Heart right ventricle (tissue), 16 donors: ENCODE measurements at regions not wholly inside any gene's neighbourhood (a gene's known extent, or its start where the extent isn't known, plus 50 kb on each side); places are given as distances from the start of the nearest gene placed in this dataset.

Source experiments
- ATAC-seq, 8 donors: fragments of 200-7000 bp; cut with Tn5 transposase; one replicate each; pipeline ENCODE4 v1.9.1; 2020; ENCODE audit warnings: mild to moderate bottlenecking in 8 of 8, moderate library complexity in 8 of 8, moderate number of reproducible peaks in 1 of 8
- DNase-seq, 2 donors: peaks; one replicate each; pipeline ENCODE4 v3.0.0-alpha.2; 2020
- H3K27ac ChIP-seq, 10 donors: fragments of 200-600 bp; sonication (generic) in 2 of 10; one replicate each; pipeline versions ENCODE4 v1.5.0 to v1.8.0; 2020 to 2022; ENCODE audit warnings: mild to moderate bottlenecking in 3 of 10
- H3K27me3 ChIP-seq, 7 donors: fragments of 200-600 bp; one replicate each; pipeline ENCODE4 v1.8.0; 2021 to 2022; ENCODE audit warnings: mild to moderate bottlenecking in 2 of 7
- H3K36me3 ChIP-seq, 9 donors: fragments of 200-600 bp; sonication (generic) in 1 of 9; one replicate each; pipeline versions ENCODE4 v1.5.0 to v1.8.0; 2020 to 2022; ENCODE audit warnings: mild to moderate bottlenecking in 2 of 9
- H3K4me1 ChIP-seq, 9 donors: fragments of 200-600 bp; sonication (generic) in 1 of 9; one replicate each; pipeline versions ENCODE4 v1.5.0 to v1.8.0; 2020 to 2022; ENCODE audit warnings: mild to moderate bottlenecking in 4 of 9
- H3K4me3 ChIP-seq, 10 donors: fragments of 200-600 bp; sonication (generic) in 2 of 10; one replicate each; pipeline versions ENCODE4 v1.5.0 to v1.8.0; 2020 to 2022; ENCODE audit warnings: mild to moderate bottlenecking in 7 of 10, moderate library complexity in 2 of 10
- H3K9me3 ChIP-seq, 11 donors: fragments of 200-600 bp in 10 of 11; sonication (generic) in 2 of 11; one replicate each; pipeline versions ENCODE4 v1.5.0 to v1.8.0; 2013 to 2022; ENCODE audit warnings: mild to moderate bottlenecking in 2 of 11, control low read depth in 1 of 11, moderate library complexity in 1 of 11
- WGBS, 2 donors: extraction: QIAGEN DNeasy Blood & Tissue Kit; methylation state at CpG; one replicate each; pipeline ENCODE4 v1.1.7; 2013; ENCODE audit warnings: inconsistent platforms in 1 of 2; 5-methylcytosine and 5-hydroxymethylcytosine counted together
- intact Hi-C, 10 donors: fragments of 100-400 bp; cut with DNase I; formaldehyde crosslinking; loops; one replicate each; pipeline versions ENCODE4 v1.11.1 to v1.14.2; 2022
- TF ChIP-seq, protein P1 (sequence below), 9 donors: fragments of 200-600 bp; sonication (generic) in 2 of 9; IDR thresholded peaks; one replicate each; pipeline versions ENCODE4 v1.5.0 to v1.8.0; 2021 to 2022; ENCODE audit warnings: antibody characterized with exemption in 9 of 9, mild to moderate bottlenecking in 5 of 9, moderate library complexity in 1 of 9
- donor health status: Arrhythmogenic right ventricular cardiomyopathy.
- donor health status: ischemic (EF 13 %, LVEDD 7.1; RV severe dilation, severe dysfunction).
- donor health status: healthy with polysubstance abuse.
- donor health status: DM: no; HTN: yes; CAD: no.
- donor health status: DM: no; HTN: no; CAD: no.
- donor health status: ischemic (EF 25% LVEDD 6.9; RV normal size, moderate dysfunction).
- donor health status: ischemic (EF 25% LVEDD 5.7; RV mildly dilated, moderate dysfunction).
- donor health status: healthy.
- donor health status: DM: yes; HTN: yes; CAD: no.
- donor health status: Ischemic cardiomyopathy.
- donor health status: ischemic (EF 35%, LVEDD 5.7; RV mildly dilated, moderate dysfunction).
- donor health status: nonischemic (EF 11% LVEDD 7.7; RV severe dilation, severe dysfunction).
- donor health status: DM: yes; HTN: yes; CAD: no.
- donor health status: PGD.
- donor health status: ischemic (EF 29% LVEDD 5.4; RV normal size, mild dysfunction).
- donor health status: nonischemic (EF 23%, LVEDD 6.1; RV moderate dilation, normal function).

DNA sequence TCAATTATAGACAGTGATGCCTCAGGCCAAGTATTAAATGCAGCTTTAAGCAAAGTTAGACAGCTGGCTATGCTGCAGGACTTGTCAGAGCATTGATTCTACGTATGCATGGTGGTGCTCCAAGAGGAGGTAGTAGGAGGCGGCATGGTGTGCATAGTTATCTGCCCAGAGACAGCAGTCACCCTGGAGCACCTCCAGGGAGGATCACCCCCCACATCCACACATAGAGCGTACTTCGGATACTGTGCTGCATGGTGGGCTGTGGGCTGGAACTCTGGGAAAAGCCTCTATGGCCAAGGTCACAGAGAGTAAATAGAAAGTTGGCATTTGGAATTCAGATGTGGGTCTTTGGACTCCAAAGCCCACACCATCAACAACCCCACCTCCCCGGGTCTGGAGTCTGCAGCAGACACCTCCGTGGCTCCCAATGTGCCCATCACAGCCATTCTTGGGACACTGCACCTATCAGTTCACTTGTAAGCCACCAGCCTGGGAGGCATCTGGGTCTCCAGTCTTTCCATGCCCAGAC lies 64.5 kb upstream of the STX16 start:
- WGBS, 2 donors: 93 to 94% methylated on average over 6 of the region's 6 CpGs
- peaks cover 0 to 11% (median 0%) of the 10 kb centered on the region in 9 donors for H3K4me1 ChIP-seq
- TF ChIP-seq, protein P1, sequence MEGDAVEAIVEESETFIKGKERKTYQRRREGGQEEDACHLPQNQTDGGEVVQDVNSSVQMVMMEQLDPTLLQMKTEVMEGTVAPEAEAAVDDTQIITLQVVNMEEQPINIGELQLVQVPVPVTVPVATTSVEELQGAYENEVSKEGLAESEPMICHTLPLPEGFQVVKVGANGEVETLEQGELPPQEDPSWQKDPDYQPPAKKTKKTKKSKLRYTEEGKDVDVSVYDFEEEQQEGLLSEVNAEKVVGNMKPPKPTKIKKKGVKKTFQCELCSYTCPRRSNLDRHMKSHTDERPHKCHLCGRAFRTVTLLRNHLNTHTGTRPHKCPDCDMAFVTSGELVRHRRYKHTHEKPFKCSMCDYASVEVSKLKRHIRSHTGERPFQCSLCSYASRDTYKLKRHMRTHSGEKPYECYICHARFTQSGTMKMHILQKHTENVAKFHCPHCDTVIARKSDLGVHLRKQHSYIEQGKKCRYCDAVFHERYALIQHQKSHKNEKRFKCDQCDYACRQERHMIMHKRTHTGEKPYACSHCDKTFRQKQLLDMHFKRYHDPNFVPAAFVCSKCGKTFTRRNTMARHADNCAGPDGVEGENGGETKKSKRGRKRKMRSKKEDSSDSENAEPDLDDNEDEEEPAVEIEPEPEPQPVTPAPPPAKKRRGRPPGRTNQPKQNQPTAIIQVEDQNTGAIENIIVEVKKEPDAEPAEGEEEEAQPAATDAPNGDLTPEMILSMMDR (IDR thresholded peaks at IDR 0.05): no peak
- DNase-seq: no peak
- no peaks in the 10 kb centered on the region for H3K9me3 ChIP-seq
- H3K27me3 ChIP-seq: peaks cover 0 to 42% (median 18%) of the 10 kb centered on the region in 7 donors
- intact Hi-C loops: no loop called here
- H3K36me3 ChIP-seq: no peaks in the 10 kb centered on the region
- no peak overlapping the region for H3K4me3 ChIP-seq
- no peak overlapping the region for H3K27ac ChIP-seq
- ATAC-seq: no peak

DNA sequence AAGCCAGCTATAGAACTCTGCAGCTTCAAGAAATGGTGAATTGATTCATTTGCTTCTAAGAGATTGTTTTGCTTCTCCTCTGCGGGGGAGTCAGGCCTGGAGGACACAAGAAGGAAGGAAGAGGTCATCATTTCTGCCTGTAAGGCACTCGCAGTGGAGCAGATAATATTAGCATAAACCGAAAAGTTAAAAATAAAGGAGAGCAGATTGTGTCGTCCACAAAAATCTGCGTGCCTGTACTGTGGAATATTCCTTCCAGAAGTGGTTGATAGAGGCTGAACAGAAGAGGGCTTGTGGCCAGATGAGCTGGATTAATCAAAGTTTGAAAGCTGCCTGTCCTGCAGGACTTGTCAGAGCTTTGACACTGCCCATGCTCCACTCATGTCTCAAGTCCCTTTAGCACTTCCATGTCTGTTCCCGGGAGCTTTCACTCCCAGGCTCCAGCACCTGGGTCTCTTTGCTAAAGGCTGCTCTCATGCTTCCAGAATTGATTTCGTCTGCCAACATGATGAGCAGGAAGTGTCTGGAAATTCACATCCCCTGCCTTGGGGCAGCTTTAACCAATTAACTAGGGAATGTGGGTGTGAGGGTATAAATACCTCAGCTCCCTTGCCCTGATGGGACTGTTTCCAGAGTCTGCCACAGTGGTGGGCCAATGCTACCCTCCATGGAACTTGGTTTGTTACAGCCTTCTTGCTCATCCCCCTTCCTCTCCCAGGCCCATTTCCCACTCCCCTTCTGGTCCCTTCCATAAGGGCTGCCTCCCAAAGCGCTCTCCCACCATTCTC lies 65.1 kb upstream of the STX16 start:
- ATAC-seq: peak in 1 of 8 donors; percentile 19
- intact Hi-C loops: no loop called here
- 41 to 51% methylated on average over 8 of the region's 8 CpGs for WGBS, 2 donors

DNA sequence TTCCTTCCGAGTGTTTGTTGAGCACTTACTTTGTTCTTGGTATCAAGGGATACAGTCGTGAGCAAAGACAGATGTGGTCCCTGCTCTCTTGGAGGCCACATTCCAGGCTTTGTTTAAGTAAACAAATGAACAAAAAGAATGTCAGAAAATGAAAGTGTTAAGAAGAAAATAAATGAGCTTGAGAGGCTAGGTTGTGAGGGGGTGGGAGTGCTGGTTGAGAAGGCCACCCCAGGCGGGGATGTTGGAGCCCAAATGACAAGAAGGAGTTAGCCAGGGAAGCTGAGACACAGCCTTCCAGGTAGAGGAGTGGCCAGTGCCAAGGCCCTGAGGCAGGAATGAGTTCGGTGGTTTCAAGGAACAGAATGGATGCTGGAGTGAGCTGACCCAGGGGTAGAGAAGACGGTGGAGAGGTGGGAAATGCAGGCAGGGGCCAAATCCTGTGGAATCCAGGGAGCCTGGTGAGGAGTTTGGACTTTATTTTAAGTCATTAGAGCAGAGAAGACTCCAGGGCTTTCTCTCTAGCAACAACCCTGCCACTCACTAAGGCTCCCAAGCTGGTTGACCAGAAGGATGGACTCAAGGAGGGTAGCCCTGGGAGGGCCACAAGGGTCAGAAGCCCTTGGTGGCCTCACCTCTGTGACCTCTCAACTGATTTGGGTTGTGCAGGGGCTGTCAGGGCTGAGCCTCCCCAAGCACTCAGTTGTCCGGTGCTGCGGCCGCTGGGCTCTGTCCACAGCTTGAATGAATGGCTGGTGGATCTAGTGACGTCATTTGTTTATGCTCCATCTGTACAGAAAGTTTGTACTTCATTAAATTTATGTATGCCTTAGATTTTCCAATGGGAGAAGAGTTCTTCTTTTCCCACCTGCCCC lies 66.0 kb upstream of the STX16 start:
- H3K4me1 ChIP-seq: peaks cover 0 to 11% (median 0%) of the 10 kb centered on the region in 9 donors
- DNase-seq (no peak), ATAC-seq (peak in 1 of 8 donors; percentile 24)
- H3K9me3 ChIP-seq: no peaks in the 10 kb centered on the region
- H3K36me3 ChIP-seq: no peaks in the 10 kb centered on the region
- H3K27me3 ChIP-seq: peaks cover 0 to 44% (median 18%) of the 10 kb centered on the region in 7 donors
- H3K27ac ChIP-seq: no peak overlapping the region
- H3K4me3 ChIP-seq: no peak overlapping the region
- TF ChIP-seq, protein P1 (IDR thresholded peaks at IDR 0.05): no peak
- 51 to 53% methylated on average over 9 of the region's 9 CpGs for WGBS, 2 donors
- intact Hi-C loops: no loop called here

More for the DNA sequence above, 65.1 kb upstream of the STX16 start:
- DNase-seq: no peak
- Histone ChIP-seq H3K9me3 (no peaks in the 10 kb centered on the region), H3K4me1 (peaks cover 0 to 11% (median 0%) of the 10 kb centered on the region in 9 donors), H3K27me3 (peaks cover 0 to 41% (median 18%) of the 10 kb centered on the region in 7 donors), H3K27ac (no peak overlapping the region), H3K4me3 (no peak overlapping the region), H3K36me3 (no peaks in the 10 kb centered on the region)
- TF ChIP-seq, protein P1 (IDR thresholded peaks at IDR 0.05): no peak
